DOHH2 (cell line): ENCODE measurements at regions not wholly inside any gene's neighbourhood (a gene's known extent, or its start where the extent isn't known, plus 50 kb on each side); places are given as distances from the start of the nearest gene placed in this dataset.
A peak's percentile ranks its signal among the peaks of the same experiment; 100 is the strongest.

ENCODE experiments used
- H3F3A ChIP-seq: fragments of 200-600 bp; sonication (generic), shearing (Covaris generic); 2 replicates; pipeline ENCODE4 v1.6.0; 2016; ENCODE audit warnings: antibody characterized with exemption, mild to moderate bottlenecking; ENCODE audit not compliant: control insufficient read depth, insufficient read depth
- H3K27ac ChIP-seq: fragments of 200-600 bp; sonication (generic); 2 replicates; pipeline ENCODE4 v1.5.1; 2014; ENCODE audit warnings: low read depth, mild to moderate bottlenecking, low read length, moderate library complexity
- H3K27me3 ChIP-seq: fragments of 200-600 bp; sonication (generic); 2 replicates; pipeline ENCODE4 v1.6.1; 2014; ENCODE audit warnings: mild to moderate bottlenecking, low read length, mixed read lengths; ENCODE audit not compliant: control insufficient read depth
- H3K36me3 ChIP-seq: fragments of 200-600 bp; sonication (generic); 2 replicates; pipeline ENCODE4 v1.6.1; 2014; ENCODE audit warnings: mild to moderate bottlenecking, low read length, moderate library complexity, mixed read lengths; ENCODE audit not compliant: control insufficient read depth
- H3K4me1 ChIP-seq: fragments of 200-600 bp; sonication (generic); 2 replicates; pipeline ENCODE4 v1.6.1; 2014; ENCODE audit warnings: mild to moderate bottlenecking, low read length, mixed read lengths; ENCODE audit not compliant: control insufficient read depth
- H3K4me2 ChIP-seq: fragments of 200-600 bp; sonication (generic); 2 replicates; pipeline ENCODE4 v1.6.0; 2014; ENCODE audit warnings: mild to moderate bottlenecking, low read length, moderate library complexity
- H3K4me3 ChIP-seq: fragments of 200-600 bp; sonication (generic); 2 replicates; pipeline ENCODE4 v1.5.1; 2014; ENCODE audit warnings: mild to moderate bottlenecking, low read length, mixed read lengths
- H3K79me2 ChIP-seq: fragments of 200-600 bp; sonication (generic); 2 replicates; pipeline ENCODE4 v1.6.1; 2014; ENCODE audit warnings: mild to moderate bottlenecking, low read length, mixed read lengths; ENCODE audit not compliant: control insufficient read depth
- H3K9me2 ChIP-seq: fragments of 200-600 bp; sonication (generic); replicated peaks from 2 replicates; pipeline ENCODE4 v1.6.1; 2014; ENCODE audit warnings: mild to moderate bottlenecking, low read length, mixed read lengths; ENCODE audit not compliant: control insufficient read depth
- H3K9me3 ChIP-seq: fragments of 200-600 bp; sonication (generic); 2 replicates; pipeline ENCODE4 v1.6.1; 2014; ENCODE audit warnings: antibody characterized with exemption, low read length, mixed read lengths; ENCODE audit not compliant: control insufficient read depth, insufficient read depth
- H4K20me1 ChIP-seq: fragments of 200-600 bp; sonication (generic); 2 replicates; pipeline ENCODE4 v1.6.0; 2014; ENCODE audit warnings: low read depth, mild to moderate bottlenecking, antibody characterized with exemption, low read length, moderate library complexity; ENCODE audit not compliant: control insufficient read depth, insufficient read depth
- EZH2phosphoT487 ChIP-seq: fragments of 200-600 bp; sonication (generic); IDR thresholded peaks from 2 replicates; pipeline ENCODE4 v1.6.1; 2017; ENCODE audit warnings: borderline replicate concordance, mild to moderate bottlenecking, antibody characterized with exemption, low read length, moderate library complexity, mixed read lengths
- TF ChIP-seq, protein P1 (sequence below): fragments of 200-600 bp; sonication (generic); IDR thresholded peaks from one replicate; pipeline ENCODE4 v1.5.1; 2014; ENCODE audit warnings: antibody characterized with exemption, mild to moderate bottlenecking, low read depth, low read length; ENCODE audit not compliant: poor library complexity, severe bottlenecking

DNA sequence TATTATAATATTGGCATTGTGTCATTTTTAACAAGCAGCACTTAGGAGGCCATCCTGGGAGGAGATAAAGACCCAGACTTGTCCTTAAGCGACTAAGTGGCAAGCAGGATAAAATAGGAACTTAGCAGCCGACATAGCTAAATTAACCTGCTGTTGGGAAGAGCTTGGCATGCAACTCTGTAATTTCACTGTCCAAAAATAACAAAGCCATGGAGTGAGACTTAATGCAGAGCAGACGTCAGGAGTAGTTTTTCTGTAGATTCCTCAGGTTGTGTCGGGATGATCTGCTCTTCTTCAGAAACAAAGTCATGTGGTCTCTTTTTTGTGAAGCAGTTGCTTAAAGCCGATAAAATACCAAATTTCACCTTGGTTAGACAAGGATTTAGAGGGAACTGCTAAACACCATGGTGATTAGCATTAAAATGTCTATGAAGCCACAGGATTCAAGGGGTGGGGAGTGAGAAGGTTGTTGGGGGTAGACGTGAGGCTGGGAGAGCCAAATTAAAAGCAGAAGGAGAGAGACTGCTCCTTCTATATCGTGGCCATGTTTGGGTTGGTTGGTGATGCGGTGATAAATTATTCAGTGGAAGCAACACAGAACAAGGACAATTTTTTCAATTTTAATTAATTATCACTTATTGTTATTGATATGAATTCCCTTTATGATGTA, 303.0 kb downstream of the CSNK1G3 start:
- Histone ChIP-seq H3K27me3 (no peaks in the 10 kb centered on the region), H3K4me1 (peaks cover 64% of the 10 kb centered on the region), H3K4me3 (peak overlapping the region; percentile 68), H3K9me2 (no peaks in the 10 kb centered on the region), H4K20me1 (no peaks in the 10 kb centered on the region), H3K9me3 (no peaks in the 10 kb centered on the region), H3K4me2 (peak overlapping the region; percentile 99), H3K79me2 (no peaks in the 10 kb centered on the region), H3K27ac (peak overlapping the region; percentile 95), H3K36me3 (0 out of 2 replicates have a peak, but pooled peaks cover 2% of the 10 kb centered on the region), H3F3A (peaks cover 22% of the 10 kb centered on the region)
- TF ChIP-seq EZH2phosphoT487 = no peak
- TF ChIP-seq, protein P1, sequence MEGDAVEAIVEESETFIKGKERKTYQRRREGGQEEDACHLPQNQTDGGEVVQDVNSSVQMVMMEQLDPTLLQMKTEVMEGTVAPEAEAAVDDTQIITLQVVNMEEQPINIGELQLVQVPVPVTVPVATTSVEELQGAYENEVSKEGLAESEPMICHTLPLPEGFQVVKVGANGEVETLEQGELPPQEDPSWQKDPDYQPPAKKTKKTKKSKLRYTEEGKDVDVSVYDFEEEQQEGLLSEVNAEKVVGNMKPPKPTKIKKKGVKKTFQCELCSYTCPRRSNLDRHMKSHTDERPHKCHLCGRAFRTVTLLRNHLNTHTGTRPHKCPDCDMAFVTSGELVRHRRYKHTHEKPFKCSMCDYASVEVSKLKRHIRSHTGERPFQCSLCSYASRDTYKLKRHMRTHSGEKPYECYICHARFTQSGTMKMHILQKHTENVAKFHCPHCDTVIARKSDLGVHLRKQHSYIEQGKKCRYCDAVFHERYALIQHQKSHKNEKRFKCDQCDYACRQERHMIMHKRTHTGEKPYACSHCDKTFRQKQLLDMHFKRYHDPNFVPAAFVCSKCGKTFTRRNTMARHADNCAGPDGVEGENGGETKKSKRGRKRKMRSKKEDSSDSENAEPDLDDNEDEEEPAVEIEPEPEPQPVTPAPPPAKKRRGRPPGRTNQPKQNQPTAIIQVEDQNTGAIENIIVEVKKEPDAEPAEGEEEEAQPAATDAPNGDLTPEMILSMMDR = no peak

DNA sequence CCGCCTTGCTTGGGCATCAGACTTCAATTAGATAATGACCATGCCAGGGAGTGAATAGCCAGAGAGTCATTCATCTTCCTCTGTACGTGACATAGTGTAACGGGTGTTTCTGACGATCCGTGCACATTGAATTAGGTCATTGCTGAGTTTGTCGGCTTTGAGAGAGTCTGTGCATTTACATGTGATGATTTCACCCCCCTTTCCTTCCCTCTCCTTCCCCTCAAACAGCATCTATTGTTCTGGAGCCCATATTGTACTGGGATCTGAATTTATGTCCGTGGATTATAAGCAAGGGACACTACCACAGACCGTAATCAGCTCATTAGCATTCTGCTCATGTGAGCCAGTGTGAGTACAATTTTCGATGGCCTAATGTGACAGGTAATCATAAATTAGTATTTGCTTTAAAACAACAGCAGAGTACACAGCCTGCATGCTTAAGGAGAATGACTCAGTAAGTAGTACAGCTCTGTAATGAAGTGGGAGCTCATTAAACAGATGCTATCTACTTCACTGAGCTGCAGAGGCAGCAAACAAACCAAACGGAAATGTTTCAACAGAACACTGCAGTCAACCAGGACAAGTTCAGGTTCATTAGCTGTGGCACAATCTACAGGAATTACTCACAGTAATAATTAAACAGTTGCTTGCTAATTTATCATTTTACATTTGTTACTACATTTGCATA, 302.1 kb downstream of the CSNK1G3 start:
- H4K20me1 ChIP-seq = no peaks in the 10 kb centered on the region
- no peaks in the 10 kb centered on the region for H3K79me2 ChIP-seq
- no peaks in the 10 kb centered on the region for H3K9me3 ChIP-seq
- H3K4me1 ChIP-seq = peaks cover 72% of the 10 kb centered on the region
- H3K4me2 ChIP-seq = peak overlapping the region; percentile 99
- peak overlapping the region; percentile 95 for H3K27ac ChIP-seq
- no peaks in the 10 kb centered on the region for H3K27me3 ChIP-seq
- H3K9me2 ChIP-seq = no peaks in the 10 kb centered on the region
- H3K36me3 ChIP-seq = 0 out of 2 replicates have a peak, but pooled peaks cover 2% of the 10 kb centered on the region
- H3K4me3 ChIP-seq = peak overlapping the region; percentile 68
- TF ChIP-seq, protein P1 = no peak
- no peak for TF ChIP-seq EZH2phosphoT487
- H3F3A ChIP-seq = peaks cover 28% of the 10 kb centered on the region

DNA sequence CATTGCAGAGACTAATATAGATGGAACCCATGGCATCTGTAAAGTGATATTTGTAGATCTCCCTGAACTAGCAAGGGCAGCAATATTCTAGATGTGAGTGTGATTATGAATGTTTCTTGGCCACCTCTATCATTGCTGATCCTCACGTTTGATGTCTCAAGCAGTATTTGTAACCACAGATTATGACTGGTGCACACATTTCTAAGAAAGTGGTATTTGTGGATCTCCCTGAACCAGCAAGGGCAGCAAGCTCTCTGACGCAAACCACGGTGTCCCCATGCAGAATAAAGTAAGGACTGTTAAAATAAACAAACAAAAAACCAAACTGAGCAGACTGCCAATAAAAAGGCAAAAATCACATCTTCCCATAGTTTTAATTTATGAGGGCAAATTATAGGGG, 301.3 kb downstream of the CSNK1G3 start:
- Histone ChIP-seq H4K20me1 (no peaks in the 10 kb centered on the region), H3K27ac (peak overlapping the region; percentile 95), H3K27me3 (no peaks in the 10 kb centered on the region), H3K9me3 (no peaks in the 10 kb centered on the region), H3K4me2 (peak overlapping the region; percentile 99), H3K79me2 (no peaks in the 10 kb centered on the region), H3F3A (peaks cover 36% of the 10 kb centered on the region), H3K4me3 (peak overlapping the region; percentile 68; the same call in 1 of the 2 replicates), H3K9me2 (no peaks in the 10 kb centered on the region), H3K36me3 (0 out of 2 replicates have a peak, but pooled peaks cover 2% of the 10 kb centered on the region), H3K4me1 (peaks cover 80% of the 10 kb centered on the region)
- no peak for TF ChIP-seq EZH2phosphoT487
- TF ChIP-seq, protein P1 = no peak
